GM21381 (cell line): ENCODE measurements at regions not wholly inside any gene's neighbourhood (a gene's known extent, or its start where the extent isn't known, plus 50 kb on each side); places are given as distances from the start of the nearest gene placed in this dataset.
"Not testable (repeated sequence)": the region's sequence is repeated elsewhere in the genome, so short reads cannot be mapped to it uniquely, and the experiment has no call there.

ENCODE experiments used
- ATAC-seq: cut with Tn5 transposase; IDR thresholded peaks from one replicate; pipeline ENCODE4 v1.9.1; 2021; ENCODE audit warnings: mild to moderate bottlenecking, moderate library complexity; ENCODE audit not compliant: unreplicated experiment

- no peak for ATAC-seq
Observed at GRCh38 chr18:78786776-78787175, 192.8 kb upstream of the SALL3 start.

- no peak for ATAC-seq
Observed at GRCh38 chr18:78787751-78788150, 191.9 kb upstream of the SALL3 start.

GRCh38 chr18:78788161-78788560 lies 191.5 kb upstream of the SALL3 start:
- no peak for ATAC-seq

- ATAC-seq: no peak
Observed at GRCh38 chr18:78789850-78790249, 189.8 kb upstream of the SALL3 start.

GRCh38 chr18:78790511-78790910 lies 189.1 kb upstream of the SALL3 start:
- no peak for ATAC-seq

GRCh38 chr18:78790960-78791359 lies 188.7 kb upstream of the SALL3 start:
- no peak for ATAC-seq

- no peak for ATAC-seq
Observed at GRCh38 chr18:78792094-78792493, 187.5 kb upstream of the SALL3 start.

- ATAC-seq: no peak
Observed at GRCh38 chr18:78792736-78793135, 186.9 kb upstream of the SALL3 start.

- ATAC-seq: no peak
Observed at GRCh38 chr18:78793313-78794070, 186.1 kb upstream of the SALL3 start.

GRCh38 chr18:78794071-78794430 lies 185.6 kb upstream of the SALL3 start:
- no peak for ATAC-seq

GRCh38 chr18:78796693-78797455 lies 182.7 kb upstream of the SALL3 start:
- ATAC-seq: no peak

- no peak for ATAC-seq
Observed at GRCh38 chr18:78797499-78797898, 182.1 kb upstream of the SALL3 start.

GRCh38 chr18:78798402-78799175 lies 181.0 kb upstream of the SALL3 start:
- ATAC-seq: no peak

- ATAC-seq: no peak
Observed at GRCh38 chr18:78799382-78800089, 180.1 kb upstream of the SALL3 start.

GRCh38 chr18:78800102-78800851 lies 179.3 kb upstream of the SALL3 start:
- not testable (repeated sequence) for ATAC-seq

GRCh38 chr18:78801011-78801410 lies 178.6 kb upstream of the SALL3 start:
- no peak for ATAC-seq

GRCh38 chr18:78803104-78803503 lies 176.5 kb upstream of the SALL3 start:
- no peak for ATAC-seq

- ATAC-seq: no peak
Observed at GRCh38 chr18:78804206-78805030, 175.2 kb upstream of the SALL3 start.

GRCh38 chr18:78805840-78806239 lies 173.8 kb upstream of the SALL3 start:
- ATAC-seq: no peak
